GM23338 (cell line): ENCODE measurements at regions not wholly inside any gene's neighbourhood (a gene's known extent, or its start where the extent isn't known, plus 50 kb on each side); places are given as distances from the start of the nearest gene placed in this dataset.

Experiments used
- ATAC-seq: fragments of 200-7000 bp; cut with Tn5 transposase; 3 replicates; pipeline ENCODE4 v1.9.1; 2020
- DNase-seq: peaks from one replicate; pipeline ENCODE4 v3.0.0-alpha.2; 2015; ENCODE audit warnings: low spot score
- H2AFZ ChIP-seq: fragments of 200-600 bp; sonication (generic); 2 replicates; pipeline ENCODE4 v1.8.0; 2016; ENCODE audit warnings: antibody characterized with exemption, mild to moderate bottlenecking, moderate library complexity
- H3F3A ChIP-seq: fragments of 200-600 bp; sonication (generic); replicated peaks from 2 replicates; pipeline ENCODE4 v1.8.0; 2017; ENCODE audit warnings: antibody characterized with exemption, mixed run types, low read depth
- H3K27ac ChIP-seq: fragments of 200-600 bp; sonication (generic); 2 replicates; pipeline ENCODE4 v1.6.1; 2016; ENCODE audit warnings: low read depth
- H3K27me3 ChIP-seq: fragments of 200-600 bp; sonication (generic); 2 replicates; pipeline ENCODE4 v1.8.0; 2016; ENCODE audit warnings: mild to moderate bottlenecking, mixed run types, moderate library complexity; ENCODE audit not compliant: insufficient read depth
- H3K36me3 ChIP-seq: fragments of 200-600 bp; sonication (generic); 2 replicates; pipeline ENCODE4 v1.8.0; 2016; ENCODE audit warnings: mild to moderate bottlenecking; ENCODE audit not compliant: insufficient read depth
- H3K4me1 ChIP-seq: fragments of 200-600 bp; sonication (generic); 2 replicates; pipeline ENCODE4 v1.8.0; 2016; ENCODE audit warnings: mild to moderate bottlenecking, moderate library complexity; ENCODE audit not compliant: insufficient read depth
- H3K4me2 ChIP-seq: fragments of 200-600 bp; sonication (generic); 2 replicates; pipeline ENCODE4 v1.7.1; 2017; ENCODE audit warnings: mixed run types
- H3K4me3 ChIP-seq: fragments of 200-600 bp; sonication (generic); 2 replicates; pipeline ENCODE4 v1.6.1; 2016; ENCODE audit warnings: mixed run types
- H3K79me2 ChIP-seq: fragments of 200-600 bp; sonication (generic); replicated peaks from 2 replicates; pipeline ENCODE4 v1.8.0; 2017; ENCODE audit warnings: mild to moderate bottlenecking; ENCODE audit not compliant: insufficient read depth
- H3K9me2 ChIP-seq: fragments of 200-600 bp; sonication (generic); 2 replicates; pipeline ENCODE4 v1.8.0; 2017; ENCODE audit not compliant: insufficient read depth
- H4K20me1 ChIP-seq: fragments of 200-600 bp; sonication (generic); replicated peaks from 2 replicates; pipeline ENCODE4 v1.8.0; 2017; ENCODE audit warnings: mild to moderate bottlenecking; ENCODE audit not compliant: insufficient read depth
- H3K27ac Mint-ChIP-seq: 2 replicates; pipeline ENCODE4 v1.8.0; 2020; ENCODE audit warnings: inconsistent platforms, mild to moderate bottlenecking, moderate library complexity, mixed read lengths
- H3K27me3 Mint-ChIP-seq: 3 replicates; pipeline ENCODE4 v1.8.0; 2022; ENCODE audit warnings: low read depth, mild to moderate bottlenecking, moderate library complexity, mixed read lengths, inconsistent platforms; ENCODE audit not compliant: insufficient read depth, poor library complexity
- H3K36me3 Mint-ChIP-seq: 3 replicates; pipeline ENCODE4 v1.8.0; 2021; ENCODE audit warnings: low read depth, mild to moderate bottlenecking, inconsistent platforms, moderate library complexity, mixed read lengths
- H3K4me1 Mint-ChIP-seq: 3 replicates; pipeline ENCODE4 v1.8.0; 2020; ENCODE audit warnings: mild to moderate bottlenecking, inconsistent platforms, mixed read lengths
- H3K4me3 Mint-ChIP-seq: 3 replicates; pipeline ENCODE4 v1.8.0; 2021; ENCODE audit warnings: moderate library complexity, mild to moderate bottlenecking, inconsistent platforms, mixed read lengths
- H3K9me3 Mint-ChIP-seq: 3 replicates; pipeline ENCODE4 v1.8.0; 2020; ENCODE audit warnings: moderate library complexity, mild to moderate bottlenecking, inconsistent platforms, mixed read lengths
- ETS1 ChIP-seq: IDR thresholded peaks from 2 replicates; pipeline ENCODE4 v1.6.1; 2016; ENCODE audit warnings: antibody characterized with exemption
- EZH2phosphoT487 ChIP-seq: fragments of 200-600 bp; sonication (generic); IDR thresholded peaks from one replicate; pipeline ENCODE4 v1.8.1; 2018; ENCODE audit warnings: antibody characterized with exemption; ENCODE audit not compliant: unreplicated experiment
- JUNB ChIP-seq: IDR thresholded peaks from one replicate; pipeline ENCODE4 v1.6.1; 2016; ENCODE audit warnings: antibody characterized with exemption; ENCODE audit not compliant: unreplicated experiment
- NANOG ChIP-seq: IDR thresholded peaks from 2 replicates; pipeline ENCODE4 v1.6.1; 2016; ENCODE audit warnings: antibody characterized with exemption, borderline replicate concordance
- STAT1 ChIP-seq: IDR thresholded peaks from one replicate; pipeline ENCODE4 v1.6.1; 2016; ENCODE audit warnings: antibody characterized with exemption; ENCODE audit not compliant: unreplicated experiment
- ZNF462 ChIP-seq: fragments of 250-450 bp; sonication (Bioruptor Pico); IDR thresholded peaks from 2 replicates; pipeline ENCODE4 v1.5.0; 2020; ENCODE audit warnings: mild to moderate bottlenecking, moderate library complexity

- H3K27ac Mint-ChIP-seq: no peak overlapping the region
- H3K36me3 Mint-ChIP-seq: peaks cover 11% of the 10 kb centered on the region
- H3K9me2 ChIP-seq: peaks cover 3% of the 10 kb centered on the region; the same call in 1 of the 2 replicates
- H3K79me2 ChIP-seq: no peaks in the 10 kb centered on the region
- ATAC-seq (no peak), DNase-seq (no peak)
- no peak overlapping the region for H3K27ac ChIP-seq
- no peak overlapping the region for H3K4me2 ChIP-seq
- H3K4me1 ChIP-seq: no peaks in the 10 kb centered on the region
- TF ChIP-seq ETS1 (no peak), NANOG (no peak), JUNB (no peak), EZH2phosphoT487 (no peak), ZNF462 (no peak), STAT1 (no peak)
- H3K4me3 ChIP-seq: no peak overlapping the region
- H2AFZ ChIP-seq: no peak overlapping the region
- no peak overlapping the region for H3K4me3 Mint-ChIP-seq
- H3K9me3 Mint-ChIP-seq: peaks cover 17% of the 10 kb centered on the region
- no peaks in the 10 kb centered on the region for H3K27me3 Mint-ChIP-seq
- H3K4me1 Mint-ChIP-seq: no peaks in the 10 kb centered on the region
- H3K36me3 ChIP-seq: peaks cover 4% of the 10 kb centered on the region; the same call in 1 of the 2 replicates
- H3F3A ChIP-seq: no peaks in the 10 kb centered on the region
- H3K27me3 ChIP-seq: no peaks in the 10 kb centered on the region
- no peaks in the 10 kb centered on the region for H4K20me1 ChIP-seq
Observed at GRCh38 chr11:29032384-29033149, 924.4 kb downstream of the METTL15 start.
